ENCODE measurements at regions not wholly inside any gene's neighbourhood (a gene's known extent, or its start where the extent isn't known, plus 50 kb on each side); places are given as distances from the start of the nearest gene placed in this dataset.

DNA sequence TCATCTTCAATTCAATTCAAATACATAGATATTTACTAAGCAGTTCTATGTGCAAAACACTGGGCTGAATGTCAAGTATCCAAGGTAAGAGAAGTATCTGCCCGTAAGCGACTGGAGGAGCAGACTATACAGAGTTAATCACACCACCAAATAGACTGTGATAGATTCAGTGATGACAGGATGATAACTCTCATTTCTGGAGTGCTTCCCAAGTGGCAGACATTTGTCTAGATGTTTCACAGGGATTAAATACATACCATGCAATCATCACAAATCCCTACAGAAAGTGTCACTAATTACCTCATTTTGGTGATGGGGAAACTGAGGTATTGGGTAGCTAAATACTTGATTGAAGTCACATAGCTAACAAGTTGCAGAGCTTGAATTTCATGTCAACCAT lies 508.7 kb upstream of the TENM4 start:
- no peaks in the 10 kb centered on the region for H3K4me1 ChIP-seq
- no peaks in the 10 kb centered on the region for H3K27me3 ChIP-seq
- no peak overlapping the region for H3K4me3 ChIP-seq
- no peaks in the 10 kb centered on the region for H3K9me3 ChIP-seq
- intact Hi-C loops (cut with DNase I): no loop called here
- no peaks in the 10 kb centered on the region for H3K36me3 ChIP-seq
- WGBS, 4 donors: 44 to 77% (median 60%) methylated on average over 2 of the region's 2 CpGs
- H3K27ac ChIP-seq: no peak overlapping the region
- no peak for TF ChIP-seq POLR2A (IDR thresholded peaks at IDR 0.05)
- TF ChIP-seq, protein P1, sequence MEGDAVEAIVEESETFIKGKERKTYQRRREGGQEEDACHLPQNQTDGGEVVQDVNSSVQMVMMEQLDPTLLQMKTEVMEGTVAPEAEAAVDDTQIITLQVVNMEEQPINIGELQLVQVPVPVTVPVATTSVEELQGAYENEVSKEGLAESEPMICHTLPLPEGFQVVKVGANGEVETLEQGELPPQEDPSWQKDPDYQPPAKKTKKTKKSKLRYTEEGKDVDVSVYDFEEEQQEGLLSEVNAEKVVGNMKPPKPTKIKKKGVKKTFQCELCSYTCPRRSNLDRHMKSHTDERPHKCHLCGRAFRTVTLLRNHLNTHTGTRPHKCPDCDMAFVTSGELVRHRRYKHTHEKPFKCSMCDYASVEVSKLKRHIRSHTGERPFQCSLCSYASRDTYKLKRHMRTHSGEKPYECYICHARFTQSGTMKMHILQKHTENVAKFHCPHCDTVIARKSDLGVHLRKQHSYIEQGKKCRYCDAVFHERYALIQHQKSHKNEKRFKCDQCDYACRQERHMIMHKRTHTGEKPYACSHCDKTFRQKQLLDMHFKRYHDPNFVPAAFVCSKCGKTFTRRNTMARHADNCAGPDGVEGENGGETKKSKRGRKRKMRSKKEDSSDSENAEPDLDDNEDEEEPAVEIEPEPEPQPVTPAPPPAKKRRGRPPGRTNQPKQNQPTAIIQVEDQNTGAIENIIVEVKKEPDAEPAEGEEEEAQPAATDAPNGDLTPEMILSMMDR (IDR thresholded peaks at IDR 0.05): no peak
- ATAC-seq (no peak), DNase-seq (no peak)

DNA sequence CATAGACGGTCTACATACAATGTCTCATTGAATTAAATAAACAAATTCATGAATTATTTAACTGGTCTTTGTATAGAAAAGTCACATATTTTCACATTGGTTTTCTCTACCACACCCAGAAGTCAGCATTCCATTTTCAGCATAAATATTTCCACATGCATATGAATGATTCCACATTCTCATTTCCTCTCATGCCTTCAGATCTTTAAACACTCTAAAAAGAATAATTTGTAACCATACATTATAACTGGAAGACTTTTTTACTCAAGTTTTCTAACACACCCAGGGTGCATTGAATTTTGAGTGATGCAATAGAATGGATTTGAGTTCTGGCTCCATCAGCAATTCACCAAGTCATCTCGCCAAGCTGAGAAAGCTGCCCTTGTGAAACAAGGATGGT lies 501.8 kb upstream of the TENM4 start:
- DNase-seq (no peak), ATAC-seq (no peak)
- Histone ChIP-seq H3K9me3 (no peaks in the 10 kb centered on the region), H3K36me3 (no peaks in the 10 kb centered on the region), H3K27me3 (no peaks in the 10 kb centered on the region), H3K27ac (no peak overlapping the region), H3K4me3 (no peak overlapping the region), H3K4me1 (no peaks in the 10 kb centered on the region)
- intact Hi-C loops (cut with DNase I): no loop called here
- 75 to 86% (median 79%) methylated on average over 2 of the region's 2 CpGs for WGBS, 4 donors
- TF ChIP-seq, protein P1 (IDR thresholded peaks at IDR 0.05): no peak
- TF ChIP-seq POLR2A (IDR thresholded peaks at IDR 0.05): no peak

GRCh38 chr11:79942090-79942489 lies 501.3 kb upstream of the TENM4 start:
- no peak for DNase-seq
- H3K4me1 ChIP-seq: no peaks in the 10 kb centered on the region
- H3K27me3 ChIP-seq: no peaks in the 10 kb centered on the region
- intact Hi-C loops (cut with DNase I): no loop called here
- no peaks in the 10 kb centered on the region for H3K9me3 ChIP-seq
- no peaks in the 10 kb centered on the region for H3K36me3 ChIP-seq
- no peak for TF ChIP-seq POLR2A (IDR thresholded peaks at IDR 0.05)
- TF ChIP-seq, protein P1 (IDR thresholded peaks at IDR 0.05): no peak
- ATAC-seq: no peak
- no peak overlapping the region for H3K4me3 ChIP-seq
- 60 to 71% (median 66%) methylated on average over 2 of the region's 2 CpGs for WGBS, 4 donors
- H3K27ac ChIP-seq: no peak overlapping the region

- Histone ChIP-seq H3K27me3 (no peaks in the 10 kb centered on the region), H3K4me3 (no peak overlapping the region), H3K4me1 (no peaks in the 10 kb centered on the region), H3K27ac (no peak overlapping the region), H3K36me3 (no peaks in the 10 kb centered on the region), H3K9me3 (no peaks in the 10 kb centered on the region)
- DNase-seq (no peak), ATAC-seq (no peak)
- no peak for TF ChIP-seq POLR2A (IDR thresholded peaks at IDR 0.05)
- TF ChIP-seq, protein P1 (IDR thresholded peaks at IDR 0.05): no peak
- WGBS, 4 donors: 68 to 70% (median 69%) methylated on average over 3 of the region's 3 CpGs
- intact Hi-C loops (cut with DNase I): no loop called here
These were observed 500.3 kb upstream of the TENM4 start for GRCh38 chr11:79940974-79941735.

Measured in heart left ventricle (tissue), 16 donors.